ENCODE measurements at regions not wholly inside any gene's neighbourhood (a gene's known extent, or its start where the extent isn't known, plus 50 kb on each side); places are given as distances from the start of the nearest gene placed in this dataset.

GRCh38 chr22:47446821-47447810, 684.7 kb downstream of the TBC1D22A start:
- TF ChIP-seq CTCF (IDR thresholded peaks at IDR 0.05; ENCODE audit: low read depth, low read length, missing control alignments), result no peak
- in situ Hi-C loops (cut with HindIII; ENCODE audit: low sequenced_read_pairs), result no loop called here
- H3K4me3 ChIP-seq (ENCODE audit: low read depth, low read length), result no peak overlapping the region
- DNase-seq (ENCODE audit: low read depth), result no peak

GRCh38 chr22:47446331-47446730, 683.9 kb downstream of the TBC1D22A start:
- no peak overlapping the region for H3K4me3 ChIP-seq (ENCODE audit: low read depth, low read length)
- in situ Hi-C loops (cut with HindIII; ENCODE audit: low sequenced_read_pairs), result no loop called here
- no peak for DNase-seq (ENCODE audit: low read depth)
- no peak for TF ChIP-seq CTCF (IDR thresholded peaks at IDR 0.05; ENCODE audit: low read depth, low read length, missing control alignments)

DNA sequence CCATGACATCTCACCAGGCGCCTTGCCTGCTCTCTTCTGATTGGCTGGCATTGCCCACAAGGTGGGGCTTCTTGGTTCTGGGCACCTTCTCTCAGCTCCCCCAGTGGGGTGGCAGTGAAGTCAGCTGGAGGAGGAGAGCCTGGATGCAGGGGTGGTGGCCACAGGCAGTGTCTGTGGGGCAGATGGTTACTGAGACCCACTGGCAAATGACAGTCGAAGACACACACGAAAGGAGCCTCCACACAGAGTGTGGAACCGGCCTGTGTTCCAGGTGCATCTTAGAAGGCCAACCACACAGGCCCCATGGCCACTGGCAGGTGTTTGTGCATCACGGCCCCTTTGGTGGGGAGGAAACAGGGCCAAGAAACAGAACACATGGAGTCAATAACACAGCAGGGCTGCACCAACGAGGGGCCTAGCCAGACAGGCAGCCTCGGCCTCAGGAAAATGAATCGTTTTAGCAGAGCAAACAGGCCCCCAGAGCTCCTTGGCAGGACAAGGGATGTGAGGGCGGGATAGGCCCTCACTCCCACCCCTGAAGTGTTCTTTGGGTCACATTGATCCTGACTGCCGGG, 683.4 kb downstream of the TBC1D22A start:
- in situ Hi-C loops (cut with HindIII; ENCODE audit: low sequenced_read_pairs), result no loop called here
- H3K4me3 ChIP-seq (ENCODE audit: low read depth, low read length), result no peak overlapping the region
- TF ChIP-seq CTCF (IDR thresholded peaks at IDR 0.05; ENCODE audit: low read depth, low read length, missing control alignments), result no peak
- DNase-seq (ENCODE audit: low read depth), result no peak

- H3K4me3 ChIP-seq (ENCODE audit: low read depth, low read length), result no peak overlapping the region
- in situ Hi-C loops (cut with HindIII; ENCODE audit: low sequenced_read_pairs), result no loop called here
- no peak for TF ChIP-seq CTCF (IDR thresholded peaks at IDR 0.05; ENCODE audit: low read depth, low read length, missing control alignments)
- DNase-seq (ENCODE audit: low read depth), result no peak
Measured at GRCh38 chr22:47445212-47445611, 682.8 kb downstream of the TBC1D22A start.

- in situ Hi-C loops (cut with HindIII; ENCODE audit: low sequenced_read_pairs), result no loop called here
- TF ChIP-seq CTCF (IDR thresholded peaks at IDR 0.05; ENCODE audit: low read depth, low read length, missing control alignments), result no peak
- H3K4me3 ChIP-seq (ENCODE audit: low read depth, low read length), result no peak overlapping the region
- no peak for DNase-seq (ENCODE audit: low read depth)
Measured at GRCh38 chr22:47444746-47445065, 682.3 kb downstream of the TBC1D22A start.

- no peak for TF ChIP-seq CTCF (IDR thresholded peaks at IDR 0.05; ENCODE audit: low read depth, low read length, missing control alignments)
- in situ Hi-C loops (cut with HindIII; ENCODE audit: low sequenced_read_pairs), result no loop called here
- no peak for DNase-seq (ENCODE audit: low read depth)
- H3K4me3 ChIP-seq (ENCODE audit: low read depth, low read length), result no peak overlapping the region
Measured at GRCh38 chr22:47443836-47444745, 681.6 kb downstream of the TBC1D22A start.
